Keratinocyte (primary cell): ENCODE measurements at regions not wholly inside any gene's neighbourhood (a gene's known extent, or its start where the extent isn't known, plus 50 kb on each side); places are given as distances from the start of the nearest gene placed in this dataset.

Source experiments
- DNase-seq: peaks from one replicate; pipeline ENCODE4 v3.0.0-alpha.2; 2011; ENCODE audit warnings: low read depth, missing footprints, low spot score
- FAIRE-seq: peaks from 2 replicates; lab custom pipeline; 2011; peaks lifted over from hg19 to GRCh38; lab: Jason Lieb, UNC
- H2AFZ ChIP-seq: 2 replicates; pipeline ENCODE4 v1.6.0; 2012; ENCODE audit warnings: low read length, control low read depth, inconsistent platforms; ENCODE audit not compliant: control insufficient read depth
- H3K27ac ChIP-seq: 2 replicates; pipeline ENCODE4 v1.5.1; 2011; ENCODE audit warnings: low read length; ENCODE audit not compliant: control insufficient read depth, insufficient read depth
- H3K27me3 ChIP-seq: 3 replicates; pipeline ENCODE4 v1.6.0; 2011; ENCODE audit warnings: low read length; ENCODE audit not compliant: control insufficient read depth, insufficient read depth; ENCODE audit errors: extremely low read depth
- H3K36me3 ChIP-seq, 2 experiments: 2 replicates in 1 of 2; 3 replicates in 1 of 2; pipeline ENCODE4 v1.5.1; 2011; ENCODE audit warnings: low read length in 2 of 2, mild to moderate bottlenecking in 1 of 2; ENCODE audit not compliant: control insufficient read depth in 2 of 2, insufficient read depth in 2 of 2; ENCODE audit errors: extremely low read depth in 1 of 2
- H3K4me1 ChIP-seq: 3 replicates; pipeline ENCODE4 v1.5.1; 2011; ENCODE audit warnings: low read length; ENCODE audit not compliant: control insufficient read depth, insufficient read depth; ENCODE audit errors: extremely low read depth
- H3K4me2 ChIP-seq: 3 replicates; pipeline ENCODE4 v1.6.0; 2011; ENCODE audit warnings: low read depth, low read length; ENCODE audit not compliant: control insufficient read depth, insufficient read depth; ENCODE audit errors: extremely low read depth
- H3K4me3 ChIP-seq, 3 experiments: fragments of 200-600 bp in 1 of 3; sonication (generic) in 1 of 3; 2 replicates in 2 of 3; 3 replicates in 1 of 3; pipeline ENCODE4 v1.5.1; 2011 to 2016; ENCODE audit warnings: low read length in 3 of 3, mild to moderate bottlenecking in 3 of 3, control low read depth in 2 of 3, inconsistent platforms in 1 of 3, low read depth in 1 of 3, mixed read lengths in 1 of 3, mixed run types in 1 of 3, moderate library complexity in 1 of 3; ENCODE audit not compliant: control insufficient read depth in 2 of 3, insufficient read depth in 2 of 3; ENCODE audit errors: extremely low read depth in 1 of 3
- H3K79me2 ChIP-seq: 2 replicates; pipeline ENCODE4 v1.6.0; 2012; ENCODE audit warnings: low read length; ENCODE audit not compliant: control insufficient read depth, insufficient read depth
- H3K9ac ChIP-seq: 3 replicates; pipeline ENCODE4 v1.6.0; 2011; ENCODE audit warnings: low read length; ENCODE audit not compliant: control insufficient read depth, insufficient read depth; ENCODE audit errors: extremely low read depth
- H3K9me1 ChIP-seq: 3 replicates; pipeline ENCODE4 v1.6.0; 2011; ENCODE audit warnings: low read length; ENCODE audit not compliant: control insufficient read depth, insufficient read depth; ENCODE audit errors: extremely low read depth
- H3K9me3 ChIP-seq: 2 replicates; pipeline ENCODE4 v1.5.1; 2012; ENCODE audit warnings: low read depth, low read length; ENCODE audit not compliant: control insufficient read depth
- H4K20me1 ChIP-seq: 3 replicates; pipeline ENCODE4 v1.6.0; 2011; ENCODE audit warnings: low read length; ENCODE audit not compliant: control insufficient read depth, insufficient read depth; ENCODE audit errors: extremely low read depth
- EZH2 ChIP-seq: IDR thresholded peaks from one replicate; pipeline ENCODE4 v1.6.1; 2012; ENCODE audit warnings: inconsistent platforms, mild to moderate bottlenecking, low read length, moderate library complexity
- dilution Hi-C: fragments of 300-500 bp; cut with MboI; formaldehyde crosslinking; loops from one replicate; pipeline ENCODE4 v1.7.0; 2020; ENCODE audit warnings: low sequenced_read_pairs; ENCODE audit not compliant: extremely low pct_ligation_motif_present
- TF ChIP-seq, protein P1 (sequence below), 3 experiments: IDR thresholded peaks in 1 of 3; conservative IDR thresholded peaks in 1 of 3; optimal IDR thresholded peaks in 1 of 3; 2 replicates in 2 of 3; 3 replicates in 1 of 3; pipeline versions ENCODE3 to v1.5.1; 2011; ENCODE audit warnings: low read length in 3 of 3, mild to moderate bottlenecking in 3 of 3, moderate library complexity in 2 of 3, control low read depth in 1 of 3, inconsistent platforms in 1 of 3; ENCODE audit not compliant: insufficient read depth in 2 of 3; ENCODE audit errors: extremely low read depth in 1 of 3

DNA sequence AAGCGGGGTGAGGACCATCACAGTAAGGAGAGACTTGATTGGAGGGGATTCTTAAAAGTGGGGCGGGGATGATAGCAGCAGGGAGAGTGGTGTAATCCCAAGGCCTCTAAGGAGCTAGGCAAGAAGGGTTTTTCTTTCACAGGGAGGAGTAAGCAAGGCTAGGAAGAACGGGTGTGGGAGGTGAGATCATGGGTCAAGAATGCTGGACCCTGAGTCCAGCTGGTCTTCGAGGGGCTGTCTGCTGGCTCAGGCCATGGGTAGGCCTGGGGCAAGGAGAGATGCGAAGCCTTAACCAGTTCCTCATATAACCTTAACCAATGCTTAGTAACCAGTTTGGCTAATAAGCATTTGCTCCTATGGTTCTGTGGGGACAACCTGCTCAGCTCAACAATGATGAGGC is 599.1 kb downstream of the NPHP4 start:
- no peaks in the 10 kb centered on the region for H3K9me3 ChIP-seq
- H3K27ac ChIP-seq: no peak overlapping the region
- no peaks in the 10 kb centered on the region for H4K20me1 ChIP-seq
- DNase-seq: no peak
- no peak overlapping the region for H3K4me3 ChIP-seq
- H2AFZ ChIP-seq: no peak overlapping the region
- peaks cover 17% of the 10 kb centered on the region for H3K27me3 ChIP-seq
- dilution Hi-C loops: no loop called here
- peaks cover 12% of the 10 kb centered on the region for H3K4me1 ChIP-seq
- H3K4me2 ChIP-seq: no peak overlapping the region
- no peak for FAIRE-seq
- no peaks in the 10 kb centered on the region for H3K79me2 ChIP-seq
- no peaks in the 10 kb centered on the region for H3K36me3 ChIP-seq
- H3K9me1 ChIP-seq: no peaks in the 10 kb centered on the region
- no peak overlapping the region for H3K9ac ChIP-seq
- TF ChIP-seq EZH2: no peak
- TF ChIP-seq, protein P1, sequence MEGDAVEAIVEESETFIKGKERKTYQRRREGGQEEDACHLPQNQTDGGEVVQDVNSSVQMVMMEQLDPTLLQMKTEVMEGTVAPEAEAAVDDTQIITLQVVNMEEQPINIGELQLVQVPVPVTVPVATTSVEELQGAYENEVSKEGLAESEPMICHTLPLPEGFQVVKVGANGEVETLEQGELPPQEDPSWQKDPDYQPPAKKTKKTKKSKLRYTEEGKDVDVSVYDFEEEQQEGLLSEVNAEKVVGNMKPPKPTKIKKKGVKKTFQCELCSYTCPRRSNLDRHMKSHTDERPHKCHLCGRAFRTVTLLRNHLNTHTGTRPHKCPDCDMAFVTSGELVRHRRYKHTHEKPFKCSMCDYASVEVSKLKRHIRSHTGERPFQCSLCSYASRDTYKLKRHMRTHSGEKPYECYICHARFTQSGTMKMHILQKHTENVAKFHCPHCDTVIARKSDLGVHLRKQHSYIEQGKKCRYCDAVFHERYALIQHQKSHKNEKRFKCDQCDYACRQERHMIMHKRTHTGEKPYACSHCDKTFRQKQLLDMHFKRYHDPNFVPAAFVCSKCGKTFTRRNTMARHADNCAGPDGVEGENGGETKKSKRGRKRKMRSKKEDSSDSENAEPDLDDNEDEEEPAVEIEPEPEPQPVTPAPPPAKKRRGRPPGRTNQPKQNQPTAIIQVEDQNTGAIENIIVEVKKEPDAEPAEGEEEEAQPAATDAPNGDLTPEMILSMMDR (optimal IDR thresholded peaks at IDR 0.05 in 1 of 3, IDR thresholded peaks at IDR 0.05 in 1 of 3, conservative IDR thresholded peaks at IDR 0.05 in 1 of 3; ENCODE audit: extremely low read depth in 1 of 3, insufficient read depth in 2 of 3, low read length in 3 of 3): no peak

DNA sequence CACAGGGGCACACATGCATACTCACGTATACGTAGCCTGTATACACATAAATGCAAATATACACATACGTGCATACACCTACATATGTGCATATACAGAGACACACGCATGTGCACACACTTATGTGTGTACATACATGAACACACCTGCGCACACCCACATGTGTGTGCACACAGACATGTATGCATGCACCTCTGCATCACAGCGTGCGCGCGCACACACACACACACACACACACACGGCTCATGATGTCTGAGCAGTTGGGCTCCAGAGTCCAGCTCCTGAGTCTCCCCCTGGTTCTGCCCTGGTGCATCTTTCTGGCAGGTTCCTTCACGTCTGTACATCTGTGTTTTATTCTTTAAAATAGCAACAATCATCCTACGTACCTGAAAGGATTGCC is 600.5 kb downstream of the NPHP4 start:
- dilution Hi-C loops: no loop called here
- no peak overlapping the region for H3K4me2 ChIP-seq
- H3K4me1 ChIP-seq: peaks cover 12% of the 10 kb centered on the region
- H3K36me3 ChIP-seq: no peaks in the 10 kb centered on the region
- no peak overlapping the region for H3K9ac ChIP-seq
- H3K27ac ChIP-seq: no peak overlapping the region
- no peaks in the 10 kb centered on the region for H4K20me1 ChIP-seq
- H3K9me3 ChIP-seq: no peaks in the 10 kb centered on the region
- H3K27me3 ChIP-seq: peaks cover 17% of the 10 kb centered on the region
- H3K79me2 ChIP-seq: no peaks in the 10 kb centered on the region
- H3K4me3 ChIP-seq: no peak overlapping the region
- no peak for TF ChIP-seq EZH2
- TF ChIP-seq, protein P1 (optimal IDR thresholded peaks at IDR 0.05 in 1 of 3, IDR thresholded peaks at IDR 0.05 in 1 of 3, conservative IDR thresholded peaks at IDR 0.05 in 1 of 3; ENCODE audit: extremely low read depth in 1 of 3, insufficient read depth in 2 of 3, low read length in 3 of 3): no peak
- no peaks in the 10 kb centered on the region for H3K9me1 ChIP-seq
- DNase-seq (no peak), FAIRE-seq (no peak)
- no peak overlapping the region for H2AFZ ChIP-seq
